Middle frontal gyrus (tissue), 1 donor: ENCODE measurements at regions not wholly inside any gene's neighbourhood (a gene's known extent, or its start where the extent isn't known, plus 50 kb on each side); places are given as distances from the start of the nearest gene placed in this dataset.
A peak's percentile ranks its signal among the peaks of the same experiment; 100 is the strongest.

Experiments used
- DNase-seq: peaks from one replicate; pipeline ENCODE4 v3.0.0-alpha.2; 2015; ENCODE audit warnings: low spot score; ENCODE audit errors: extremely low spot score

GRCh38 chr5:96284727-96285389, 148.2 kb downstream of the PCSK1 start:
- no peak for DNase-seq

GRCh38 chr5:96283589-96283988, 149.5 kb downstream of the PCSK1 start:
- DNase-seq = no peak

DNA sequence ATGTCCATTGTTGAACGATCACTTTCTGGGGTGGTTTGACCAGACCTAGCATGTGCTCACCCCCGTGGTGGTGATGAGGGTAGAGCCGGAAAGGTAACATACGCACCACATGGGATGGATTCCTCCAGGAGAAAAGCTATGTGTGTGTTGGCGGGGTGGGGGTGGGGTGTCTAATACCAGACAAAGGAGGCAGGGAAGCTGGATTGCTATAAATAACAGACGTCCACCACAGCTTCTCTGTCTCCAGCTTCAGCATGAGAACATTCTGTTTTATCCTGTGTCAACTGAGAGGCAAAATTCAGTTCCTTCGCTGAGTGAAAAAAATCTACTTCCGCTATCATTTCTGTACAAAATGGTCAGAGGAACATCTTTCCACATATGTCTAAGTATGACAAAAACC, 151.0 kb downstream of the PCSK1 start:
- DNase-seq = no peak

- DNase-seq = no peak
Observed at GRCh38 chr5:96280946-96281393, 152.1 kb downstream of the PCSK1 start.

DNA sequence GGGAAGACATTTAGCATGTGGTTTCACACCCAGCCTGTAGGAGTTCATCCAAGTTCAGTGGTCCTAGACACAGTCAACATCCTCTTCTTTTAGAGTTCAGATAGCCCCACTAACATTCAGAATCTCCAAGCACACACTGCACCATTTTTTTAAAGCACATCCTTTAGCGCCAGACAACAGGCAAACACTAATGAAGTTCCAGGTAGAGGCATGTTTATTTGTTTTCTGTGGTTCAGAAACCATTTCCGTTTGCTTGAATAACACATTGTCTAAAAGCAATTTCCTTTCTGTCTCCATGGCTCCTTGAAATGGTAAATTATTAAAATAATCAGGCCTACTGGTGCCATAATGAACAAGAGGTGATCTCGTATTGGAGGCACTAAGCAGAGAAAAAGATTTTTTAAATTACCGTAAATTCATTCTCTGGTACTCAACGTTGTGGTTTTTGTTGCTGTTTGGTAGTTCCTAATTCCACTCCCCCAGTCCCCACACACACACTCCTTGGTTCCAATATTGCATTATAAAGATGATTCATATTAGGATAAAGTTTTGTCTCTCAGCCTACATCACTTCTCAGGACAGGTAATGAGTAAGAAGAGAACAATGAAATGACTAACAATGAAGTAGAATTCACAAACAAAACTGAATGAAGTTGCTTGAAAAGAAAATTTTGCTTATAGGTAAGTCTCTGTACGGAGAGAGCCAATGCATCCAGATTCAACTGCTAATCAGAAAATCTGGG, 153.1 kb downstream of the PCSK1 start:
- no peak for DNase-seq

DNA sequence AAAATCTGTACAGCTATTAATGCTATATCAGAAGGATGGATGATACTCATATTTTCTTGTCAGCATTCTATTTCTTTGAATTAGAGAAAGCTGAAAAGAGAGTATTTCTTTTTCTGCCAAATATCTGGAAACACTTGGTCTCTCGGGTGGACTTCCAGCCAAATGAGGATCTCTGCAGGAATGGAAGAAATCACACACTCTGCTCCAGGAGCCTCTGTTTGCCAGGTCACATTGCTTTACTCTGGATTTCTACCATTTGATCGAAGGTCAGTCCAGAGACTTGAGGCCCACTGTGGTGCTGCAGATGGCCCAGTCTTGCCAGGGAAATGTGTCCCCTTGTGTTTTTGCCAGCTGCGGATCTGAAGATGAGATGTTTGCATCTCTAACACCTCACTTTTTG, 154.1 kb downstream of the PCSK1 start:
- DNase-seq = no peak

DNA sequence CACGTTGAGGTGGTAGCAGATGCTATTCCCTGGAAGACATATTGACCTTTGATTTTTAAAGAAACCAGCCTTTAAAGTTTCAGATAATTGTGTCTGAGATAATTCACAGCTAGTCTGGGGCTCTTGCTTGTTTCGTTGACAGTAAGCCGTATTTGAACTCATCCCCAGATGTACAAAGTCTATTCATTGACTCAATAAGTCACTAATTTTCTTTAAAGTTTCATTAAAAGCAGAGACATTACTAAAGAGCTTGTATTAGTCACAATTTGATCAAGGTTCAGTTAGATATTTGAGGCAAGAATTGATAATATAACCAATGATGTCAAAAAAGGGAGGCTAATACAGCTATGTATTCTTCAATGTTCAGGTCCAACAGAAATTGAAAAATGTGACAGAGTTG, 158.0 kb downstream of the PCSK1 start:
- no peak for DNase-seq

- no peak for DNase-seq
Observed at GRCh38 chr5:96265487-96265886, 167.6 kb downstream of the PCSK1 start.

DNA sequence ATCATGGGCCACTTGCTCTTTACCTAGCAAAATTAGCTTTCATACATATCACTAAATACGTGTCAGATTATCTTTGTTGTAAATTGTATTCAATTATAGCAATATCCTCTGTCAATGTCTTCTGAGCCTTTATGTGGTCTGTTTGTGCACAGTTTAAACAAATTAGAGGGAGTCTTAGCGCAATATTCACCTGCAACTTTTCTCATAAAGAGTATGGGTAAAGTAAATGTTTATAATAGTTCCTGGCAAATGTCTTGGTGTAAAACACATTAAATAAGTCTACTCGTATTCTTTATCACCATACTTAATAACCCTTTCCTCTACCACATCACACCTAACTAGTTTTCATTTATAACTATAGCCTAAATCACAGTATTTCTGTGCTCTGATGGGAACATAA, 169.0 kb downstream of the PCSK1 start:
- no peak for DNase-seq

GRCh38 chr5:96262105-96262504, 170.9 kb downstream of the PCSK1 start:
- no peak for DNase-seq

DNA sequence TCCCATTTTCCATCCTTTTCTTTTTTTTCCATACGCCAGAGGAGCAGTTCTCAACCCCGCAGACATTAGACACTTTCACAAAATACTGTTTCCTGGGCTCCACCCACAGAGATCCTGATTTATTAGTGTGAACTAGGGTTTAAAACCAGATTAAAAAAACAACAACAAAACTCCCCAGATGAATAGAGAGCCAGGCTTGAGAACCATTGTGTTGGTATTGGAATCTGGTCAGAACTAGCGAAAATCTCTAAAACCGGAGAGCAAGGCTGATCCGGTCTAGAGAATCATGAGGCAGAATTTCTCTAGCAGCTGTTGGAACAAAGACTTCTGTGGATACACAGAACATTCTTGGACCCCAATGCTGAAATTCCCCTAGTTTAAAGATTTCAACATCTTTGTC, 173.0 kb downstream of the PCSK1 start:
- DNase-seq = no peak

- DNase-seq = peak; percentile 59
Observed at GRCh38 chr5:96259151-96259772, 173.8 kb downstream of the PCSK1 start.

DNA sequence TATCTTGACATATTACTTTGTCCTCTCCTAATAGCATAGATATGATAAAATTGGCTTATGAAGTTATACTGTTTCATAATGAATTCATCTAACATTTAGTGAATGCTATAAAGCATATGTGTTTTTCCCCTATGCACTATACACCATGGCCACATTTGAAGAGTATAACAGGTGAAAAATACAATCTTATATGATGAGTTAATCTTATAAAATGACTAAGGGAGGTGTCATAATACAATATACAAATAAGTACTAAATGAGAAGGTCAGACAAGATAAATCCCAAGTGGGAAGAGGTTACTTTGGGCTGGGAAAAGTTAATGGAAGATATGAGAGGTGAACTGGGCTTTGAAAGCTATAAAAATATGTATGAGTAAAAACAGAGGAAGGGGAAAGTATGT, 174.4 kb downstream of the PCSK1 start:
- no peak for DNase-seq

DNA sequence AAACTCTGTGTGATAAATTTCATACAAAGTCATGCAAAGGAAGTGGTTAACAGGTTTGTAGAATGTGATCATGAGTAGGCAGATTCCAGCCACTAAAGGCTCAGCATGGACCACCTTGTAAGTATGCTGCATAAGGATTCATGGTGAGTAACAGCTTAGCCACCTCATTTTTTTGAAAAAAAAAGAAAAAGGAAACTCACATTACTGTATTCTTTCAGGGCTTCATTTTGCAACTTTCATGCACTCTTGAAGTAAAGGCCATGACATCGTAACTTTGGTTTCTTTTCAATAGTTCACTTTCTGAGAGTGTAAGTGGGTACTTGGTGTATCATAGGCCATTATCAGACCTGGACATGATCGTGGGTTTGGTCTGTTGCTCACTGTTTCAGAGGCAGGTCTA, 175.1 kb downstream of the PCSK1 start:
- no peak for DNase-seq

- no peak for DNase-seq
Observed at GRCh38 chr5:96256795-96257470, 176.1 kb downstream of the PCSK1 start.

DNA sequence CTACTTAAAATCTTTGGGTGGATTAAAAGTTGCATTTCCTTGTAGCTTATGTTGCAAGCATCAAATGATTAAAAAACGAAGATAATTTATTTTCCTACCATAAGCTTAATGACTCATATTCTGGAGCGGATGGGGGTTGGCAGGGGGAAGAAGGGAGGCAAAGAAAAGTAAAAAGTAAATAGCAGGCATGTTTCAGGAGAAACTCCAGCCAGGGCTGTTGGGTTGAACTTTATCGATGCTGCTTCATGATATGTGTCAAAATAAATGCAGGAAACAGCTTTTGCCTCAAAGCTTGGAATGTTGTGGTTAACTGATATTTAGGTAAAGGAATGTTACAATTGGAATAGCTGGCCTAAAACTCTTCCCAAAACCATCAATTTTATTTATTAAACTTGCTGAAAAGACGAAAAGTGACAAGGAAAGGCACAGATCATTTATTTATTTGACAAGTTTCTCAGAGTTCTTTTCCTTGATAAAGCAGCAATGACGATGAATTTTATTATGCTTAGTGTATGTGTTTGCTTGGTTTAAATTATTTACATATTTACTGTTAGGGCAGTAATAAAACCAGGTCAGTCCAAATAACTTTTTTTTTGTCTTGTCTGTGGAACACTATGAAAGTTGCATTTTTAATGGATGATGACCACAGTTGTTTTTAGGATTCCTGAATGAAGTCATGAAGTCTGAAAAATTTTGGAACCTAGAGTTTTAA, 177.9 kb downstream of the PCSK1 start:
- DNase-seq = no peak

- DNase-seq = no peak
Observed at GRCh38 chr5:96253140-96253539, 179.9 kb downstream of the PCSK1 start.

GRCh38 chr5:96252596-96252995, 180.5 kb downstream of the PCSK1 start:
- no peak for DNase-seq

- no peak for DNase-seq
Observed at GRCh38 chr5:96250782-96251181, 182.3 kb downstream of the PCSK1 start.

- DNase-seq = no peak
Observed at GRCh38 chr5:96248131-96248530, 184.9 kb downstream of the PCSK1 start.

- no peak for DNase-seq
Observed at GRCh38 chr5:96247708-96248107, 185.3 kb downstream of the PCSK1 start.
